Motor neuron (in vitro differentiated cells): ENCODE measurements at regions not wholly inside any gene's neighbourhood (a gene's known extent, or its start where the extent isn't known, plus 50 kb on each side); places are given as distances from the start of the nearest gene placed in this dataset.

ENCODE experiments used
- ATAC-seq, 8 experiments: fragments of 200-7000 bp; cut with Tn5 transposase; replicated peaks in 6 of 8; 2 replicates each; pipeline ENCODE4 v1.8.0; 2021; ENCODE audit warnings: mild to moderate bottlenecking in 8 of 8, moderate library complexity in 8 of 8
- H3K27ac ChIP-seq, 2 donors: fragments of 250-450 bp; sonication (Bioruptor Pico); 2 replicates each; pipeline ENCODE4 v1.9.0; 2021; ENCODE audit warnings: antibody characterized with exemption in 2 of 2, mild to moderate bottlenecking in 2 of 2, moderate library complexity in 1 of 2
- H3K4me1 ChIP-seq, 2 donors: fragments of 250-450 bp; sonication (Bioruptor Pico); replicated peaks in 1 of 2; 2 replicates each; pipeline ENCODE4 v1.6.1; 2021; ENCODE audit warnings: antibody characterized with exemption in 2 of 2, mild to moderate bottlenecking in 2 of 2, moderate library complexity in 1 of 2
- H3K4me3 ChIP-seq, 5 donors: fragments of 250-450 bp; sonication (Bioruptor Pico); 2 replicates each; pipeline ENCODE4 v1.9.0; 2021; ENCODE audit warnings: antibody characterized with exemption in 5 of 5, mild to moderate bottlenecking in 5 of 5, moderate library complexity in 4 of 5
- WGBS, 10 experiments: fragments of 450-650 bp; shearing (Covaris generic); methylation state at CpG; one replicate each; pipeline ENCODE4 v1.0.0; 2022; 5-methylcytosine and 5-hydroxymethylcytosine counted together
- in situ Hi-C, 9 experiments: fragments of 400-800 bp; cut with MboI; loops; one replicate each; pipeline ENCODE4 v1.15.0; 2021; ENCODE audit warnings: low sequenced_read_pairs in 9 of 9, low pct_unique_long_range_greater_than_20kb in 2 of 9; ENCODE audit not compliant: unreplicated experiment in 9 of 9

DNA sequence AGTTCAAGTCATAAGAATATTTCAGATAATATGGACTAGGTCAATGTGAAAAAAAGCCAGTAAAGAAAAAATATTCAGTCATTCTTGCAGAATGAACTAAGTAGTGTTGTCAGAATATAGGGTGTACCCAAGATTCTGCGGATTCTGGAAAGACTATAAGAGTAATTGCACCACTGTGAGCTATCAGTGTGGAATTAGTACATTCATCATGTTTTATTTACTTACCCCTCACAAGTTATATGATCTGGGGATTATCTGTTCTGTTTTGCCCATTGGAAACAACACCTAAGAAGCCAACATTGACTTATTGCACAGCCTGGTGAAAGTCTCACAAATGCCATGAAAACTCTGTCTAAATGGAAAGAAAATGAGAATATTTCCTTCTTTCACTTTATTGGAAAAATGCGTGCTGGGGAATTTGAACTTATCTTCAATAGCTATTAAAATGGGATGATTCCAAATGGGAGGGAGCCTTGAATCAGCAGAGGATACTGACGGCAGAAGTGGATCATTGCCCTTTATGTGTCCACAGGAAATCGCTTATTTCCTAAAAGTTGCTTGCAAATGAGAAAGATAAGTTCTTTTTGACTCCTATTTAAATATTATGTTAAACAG lies 563.3 kb upstream of the POM121L12 start:
- 0 to 100% (median 80%) methylated on average over 1 to 4 of the region's 4 CpGs; no CpG with 5 or more reads in 1 of the 10 experiments for WGBS, 10 experiments
- in situ Hi-C loops = no loop called here
- Histone ChIP-seq H3K4me1 (peaks cover 0 to 11% of the 10 kb centered on the region in 2 donors), H3K27ac (no peak overlapping the region), H3K4me3 (no peak overlapping the region)
- ATAC-seq = no peak

DNA sequence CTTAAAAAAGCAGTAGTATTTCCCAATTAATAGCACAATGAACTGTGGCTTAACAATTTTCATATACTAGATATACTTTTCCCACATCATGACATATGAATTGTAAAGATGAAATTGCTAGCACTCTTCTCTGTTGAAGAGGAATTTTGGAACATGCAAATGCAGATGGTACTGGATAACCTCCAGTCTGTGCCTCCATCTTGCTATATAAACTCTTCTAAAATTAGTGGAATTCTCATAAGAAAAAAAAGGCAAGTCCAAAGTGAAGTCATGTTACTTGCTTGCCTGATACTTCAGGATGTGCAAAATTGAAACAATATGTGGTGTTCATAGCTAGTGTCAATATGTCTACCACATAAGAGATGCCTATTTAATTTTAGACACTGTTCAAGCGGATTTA lies 570.2 kb upstream of the POM121L12 start:
- in situ Hi-C loops = no loop called here
- Histone ChIP-seq H3K4me3 (no peak overlapping the region), H3K4me1 (no peaks in the 10 kb centered on the region), H3K27ac (no peak overlapping the region)
- no peak for ATAC-seq
- WGBS, 10 experiments = 0 to 100% (median 80%) methylated on average over 1 of the region's 1 CpG; no CpG with 5 or more reads in 3 of the 10 experiments

DNA sequence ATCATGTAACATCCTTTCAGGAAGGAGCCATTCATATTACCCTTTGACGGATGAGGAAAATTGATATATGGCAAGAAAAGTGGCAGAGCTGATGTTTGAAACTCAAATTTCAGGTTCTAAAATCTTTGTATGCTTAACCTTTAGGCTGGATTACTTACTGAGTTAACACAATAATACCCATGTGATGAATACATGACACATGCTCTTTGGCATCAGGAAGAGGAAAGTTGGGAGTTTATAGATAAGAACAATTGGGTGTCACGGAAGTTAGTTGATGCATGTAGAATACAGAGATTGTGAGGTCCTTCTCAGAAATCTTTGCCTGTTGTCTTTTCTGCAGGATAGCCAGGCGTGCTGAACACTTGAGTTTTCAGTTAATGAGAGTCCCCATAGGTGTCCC lies 572.1 kb upstream of the POM121L12 start:
- H3K4me1 ChIP-seq = no peaks in the 10 kb centered on the region
- in situ Hi-C loops = no loop called here
- H3K4me3 ChIP-seq = no peak overlapping the region
- H3K27ac ChIP-seq = no peak overlapping the region
- 25 to 100% (median 80%) methylated on average over 1 to 3 of the region's 3 CpGs; no CpG with 5 or more reads in 1 of the 10 experiments for WGBS, 10 experiments
- ATAC-seq = no peak

DNA sequence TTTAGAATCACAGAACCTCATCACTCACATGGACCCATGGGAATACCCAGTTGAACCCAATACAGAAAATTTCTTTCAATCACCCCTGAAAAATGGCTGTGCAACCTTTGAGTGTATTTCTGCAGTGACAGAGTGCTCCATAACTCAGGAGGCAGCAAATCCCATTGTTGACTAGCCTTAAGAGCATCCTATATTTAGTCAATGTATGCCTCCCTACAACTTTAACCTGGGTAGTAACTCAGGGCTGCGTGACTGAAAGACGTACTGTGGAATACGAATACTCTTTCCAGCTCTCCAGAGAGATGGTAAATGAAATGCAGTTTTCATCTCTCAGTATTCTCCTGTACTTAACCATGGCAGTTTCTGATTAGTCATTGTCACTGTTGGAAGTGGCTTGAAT lies 573.0 kb upstream of the POM121L12 start:
- WGBS, 10 experiments = 6 to 87% (median 53%) methylated on average over 1 to 3 of the region's 3 CpGs; no CpG with 5 or more reads in 1 of the 10 experiments
- Histone ChIP-seq H3K4me1 (no peaks in the 10 kb centered on the region), H3K4me3 (no peak overlapping the region), H3K27ac (no peak overlapping the region)
- peak in 4 of 8 experiments; percentile 16 to 70 (median 53) for ATAC-seq
- in situ Hi-C loops = no loop called here

DNA sequence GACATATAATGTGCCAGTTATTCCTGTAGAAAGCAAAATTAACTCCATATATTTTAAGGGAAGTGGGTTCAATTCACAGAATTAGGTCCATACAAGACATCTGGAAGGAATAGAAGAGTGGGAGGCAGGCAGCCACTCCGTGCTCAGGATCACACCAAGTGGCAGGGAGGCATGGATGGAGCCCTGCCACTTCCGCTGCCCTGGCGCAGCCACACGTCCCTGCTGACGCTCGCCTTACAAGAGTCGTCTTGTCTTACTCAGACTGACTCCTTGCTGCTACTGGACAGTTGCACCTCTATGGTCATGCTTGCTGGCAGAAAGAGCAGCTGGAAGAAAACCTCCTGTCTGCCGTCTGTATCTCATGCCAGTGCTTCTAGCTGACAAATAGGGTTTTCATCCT lies 579.9 kb upstream of the POM121L12 start:
- Histone ChIP-seq H3K4me1 (no peaks in the 10 kb centered on the region), H3K4me3 (no peak overlapping the region), H3K27ac (no peak overlapping the region)
- 0 to 100% (median 86%) methylated on average over 1 to 8 of the region's 8 CpGs; no CpG with 5 or more reads in 4 of the 10 experiments for WGBS, 10 experiments
- no peak for ATAC-seq
- in situ Hi-C loops = no loop called here

DNA sequence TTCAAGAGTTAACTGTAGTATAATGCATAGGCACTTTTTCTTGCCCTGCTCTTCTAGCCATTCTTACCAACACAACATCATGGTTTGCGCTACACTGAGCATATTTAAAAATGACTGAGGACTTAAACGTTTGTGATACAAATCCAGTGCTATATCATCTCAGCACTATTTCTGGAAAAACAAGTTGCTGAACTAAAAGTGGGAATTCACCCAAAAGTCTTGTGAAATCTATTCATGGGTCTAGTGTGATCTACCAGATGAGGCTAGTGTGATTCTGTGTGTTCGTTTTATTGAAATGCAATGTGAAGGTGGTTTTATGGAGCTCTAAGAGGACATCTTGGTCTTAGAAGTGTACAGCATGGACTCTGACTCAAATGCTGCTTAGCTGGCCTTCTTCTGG lies 584.6 kb upstream of the POM121L12 start:
- H3K4me3 ChIP-seq = no peak overlapping the region
- 6 to 93% (median 64%) methylated on average over 1 to 3 of the region's 3 CpGs; no CpG with 5 or more reads in 2 of the 10 experiments for WGBS, 10 experiments
- in situ Hi-C loops = no loop called here
- H3K4me1 ChIP-seq = no peaks in the 10 kb centered on the region
- ATAC-seq = no peak
- H3K27ac ChIP-seq = no peak overlapping the region

DNA sequence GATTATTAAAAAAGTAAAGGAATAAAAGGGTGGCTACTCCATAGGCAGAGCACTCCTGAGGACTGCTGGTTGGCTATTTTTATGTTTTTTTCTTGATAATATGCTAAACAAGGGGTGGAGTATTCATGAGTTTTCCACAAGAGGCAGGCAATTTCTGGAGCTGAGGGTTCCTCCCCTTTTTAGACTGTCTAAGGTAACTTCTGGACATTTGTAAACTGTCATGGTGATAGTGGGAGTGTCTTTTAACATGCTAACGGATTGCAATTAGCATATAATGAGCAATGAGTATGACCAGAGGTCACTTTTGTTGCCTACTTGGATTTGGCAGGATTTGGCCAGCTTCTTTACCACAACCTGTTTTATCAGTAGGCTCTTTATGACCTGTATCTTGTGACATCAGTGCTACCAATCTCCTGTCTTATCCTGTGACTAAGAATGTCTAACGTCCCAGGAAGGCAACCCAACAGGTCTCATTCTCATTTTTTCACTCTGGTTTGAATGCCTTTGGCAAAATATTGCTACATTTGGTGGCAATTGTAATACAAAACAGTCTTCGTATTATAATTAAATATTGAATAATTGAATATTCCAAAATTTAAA lies 587.8 kb upstream of the POM121L12 start:
- in situ Hi-C loops = no loop called here
- no peak overlapping the region for H3K27ac ChIP-seq
- no peak overlapping the region for H3K4me3 ChIP-seq
- no peaks in the 10 kb centered on the region for H3K4me1 ChIP-seq
- 0 to 83% (median 50%) methylated on average over 1 to 3 of the region's 3 CpGs for WGBS, 10 experiments
- ATAC-seq = peak in 2 of 8 experiments; percentile 85 to 96

DNA sequence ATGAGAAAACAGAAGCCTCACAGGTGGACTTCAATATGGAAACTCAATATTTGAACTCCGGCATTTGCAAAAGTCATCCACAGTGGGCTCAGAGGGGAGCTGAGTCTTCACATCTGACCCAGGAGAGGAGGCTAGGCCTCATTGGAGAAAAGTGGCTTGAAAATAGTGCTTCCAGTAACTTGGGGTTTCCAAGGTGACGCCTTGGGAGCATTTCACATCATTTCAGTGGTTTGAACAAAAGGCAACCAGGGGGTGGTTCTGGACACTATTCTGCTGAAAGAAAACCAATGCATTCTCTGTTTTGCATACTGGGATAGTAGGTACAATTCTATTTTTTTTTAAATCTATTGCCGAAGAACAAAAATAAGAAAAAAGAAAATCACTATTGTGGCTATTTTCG lies 599.2 kb upstream of the POM121L12 start:
- no peak overlapping the region for H3K4me3 ChIP-seq
- H3K27ac ChIP-seq = no peak overlapping the region
- WGBS, 10 experiments = 0 to 68% (median 46%) methylated on average over 1 to 4 of the region's 4 CpGs
- in situ Hi-C loops = no loop called here
- ATAC-seq = peak in 5 of 8 experiments; percentile 64 to 80 (median 71)
- peaks cover 0 to 8% of the 10 kb centered on the region in 2 donors for H3K4me1 ChIP-seq

DNA sequence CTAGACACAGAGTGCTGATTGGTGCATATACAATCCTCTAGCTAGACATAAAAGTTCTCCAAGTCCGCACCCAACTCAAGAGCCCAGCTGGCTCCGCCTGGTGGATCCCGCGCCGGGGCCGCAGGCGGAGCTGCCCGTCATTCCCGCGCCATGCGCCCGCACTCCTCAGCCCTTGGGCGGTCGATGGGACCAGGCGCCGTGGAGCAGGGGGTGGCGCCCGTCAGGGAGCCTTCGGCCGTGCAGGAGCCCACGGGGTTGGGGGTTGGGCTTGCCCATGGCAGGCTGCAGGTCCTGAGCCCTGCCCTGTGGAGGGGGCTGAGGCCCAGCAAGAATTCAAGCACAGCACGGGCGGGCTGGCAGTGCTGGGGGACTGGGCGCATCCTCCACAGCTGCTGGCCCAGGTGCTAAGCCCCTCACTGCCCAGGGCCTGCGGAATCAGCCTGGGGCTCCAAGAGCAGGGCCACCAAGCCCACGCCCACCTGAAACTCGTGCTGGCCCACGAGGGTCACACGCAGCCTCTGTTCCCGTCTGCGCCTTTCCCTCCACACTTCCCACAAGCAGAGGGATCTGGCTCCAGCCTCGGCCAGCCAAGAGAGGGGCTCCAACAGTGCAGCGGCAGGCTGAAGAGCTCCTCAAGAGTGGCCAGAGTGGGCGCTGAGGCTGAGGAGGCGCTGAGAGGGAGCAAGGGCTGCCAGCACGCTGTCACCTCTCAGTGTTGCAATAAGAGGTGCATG lies 604.2 kb upstream of the POM121L12 start:
- no peak overlapping the region for H3K27ac ChIP-seq
- no peak for ATAC-seq
- 24 to 100% (median 93%) methylated on average over 1 to 6 of the region's 36 CpGs; no CpG with 5 or more reads in 5 of the 10 experiments for WGBS, 10 experiments
- H3K4me3 ChIP-seq = no peak overlapping the region
- in situ Hi-C loops = no loop called here
- peaks cover 0 to 6% of the 10 kb centered on the region in 2 donors for H3K4me1 ChIP-seq

DNA sequence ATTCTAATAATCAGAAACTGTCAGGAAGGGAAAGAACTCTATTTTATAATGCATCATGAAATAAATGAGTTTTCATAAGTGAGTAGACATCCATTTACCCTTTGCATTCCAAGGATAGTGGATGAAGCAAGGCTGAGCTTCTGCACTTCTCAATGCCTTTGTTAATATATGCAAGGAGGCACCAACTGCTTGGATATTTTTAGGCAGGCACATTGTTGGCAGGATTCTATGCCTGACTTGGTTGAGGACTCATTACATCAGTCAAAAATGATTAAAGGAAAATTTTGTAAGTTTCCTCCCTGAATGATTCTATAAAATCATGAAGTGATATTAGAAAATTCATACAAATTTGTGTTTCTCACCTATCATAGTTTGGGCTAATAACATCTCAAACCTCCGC lies 612.2 kb upstream of the POM121L12 start:
- ATAC-seq = no peak
- Histone ChIP-seq H3K4me1 (no peaks in the 10 kb centered on the region), H3K27ac (no peak overlapping the region), H3K4me3 (no peak overlapping the region)
- WGBS, 10 experiments = 20 to 100% (median 40%) methylated on average over 1 of the region's 1 CpG; no CpG with 5 or more reads in 3 of the 10 experiments
- in situ Hi-C loops = no loop called here

DNA sequence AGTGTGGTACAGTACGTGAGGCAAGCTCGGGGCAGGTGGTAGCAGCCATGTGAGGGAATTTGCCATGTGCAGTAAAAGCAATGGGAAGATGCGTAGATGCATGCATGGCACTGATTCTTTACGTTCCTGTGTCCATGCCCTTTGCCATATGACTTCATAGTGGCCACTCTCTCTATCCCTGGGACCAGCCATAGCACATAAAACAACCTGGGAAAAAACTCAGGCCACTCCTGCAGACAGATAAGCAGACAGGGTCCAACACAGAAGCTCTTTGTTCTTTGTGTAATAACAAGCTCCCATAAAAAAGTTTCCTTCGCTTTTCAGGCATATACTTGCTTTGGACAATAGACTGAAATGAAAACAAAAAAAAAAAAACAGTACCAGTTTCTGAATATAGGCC lies 622.4 kb upstream of the POM121L12 start:
- Histone ChIP-seq H3K4me1 (no peaks in the 10 kb centered on the region), H3K4me3 (no peak overlapping the region), H3K27ac (no peak overlapping the region)
- in situ Hi-C loops = no loop called here
- ATAC-seq = no peak
- 10 to 83% (median 76%) methylated on average over 2 to 5 of the region's 5 CpGs; no CpG with 5 or more reads in 1 of the 10 experiments for WGBS, 10 experiments

DNA sequence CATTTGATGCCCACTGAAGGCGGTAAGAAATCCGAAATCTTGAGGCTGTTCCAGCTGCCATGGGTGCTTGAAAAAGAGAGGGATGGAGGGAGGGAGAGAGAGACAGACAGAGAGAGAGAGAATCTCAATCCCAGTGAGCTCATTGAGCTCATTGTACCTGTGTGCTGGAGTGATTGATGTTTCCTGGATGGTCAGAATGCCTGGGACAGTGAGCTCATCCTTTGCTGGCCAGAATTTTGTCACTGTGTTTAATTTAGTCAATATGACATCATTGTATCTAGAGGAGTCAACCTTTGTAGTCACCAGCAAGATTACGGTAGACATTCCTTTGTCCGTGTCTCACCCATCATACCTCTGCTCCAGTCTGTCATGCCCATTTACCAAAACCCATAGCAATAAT lies 625.4 kb upstream of the POM121L12 start:
- in situ Hi-C loops = no loop called here
- peak in 1 of 8 experiments; percentile 53 for ATAC-seq
- H3K27ac ChIP-seq = no peak overlapping the region
- no peak overlapping the region for H3K4me3 ChIP-seq
- 0 to 100% (median 67%) methylated on average over 1 to 4 of the region's 4 CpGs; no CpG with 5 or more reads in 1 of the 10 experiments for WGBS, 10 experiments
- H3K4me1 ChIP-seq = peaks cover 0 to 3% of the 10 kb centered on the region in 2 donors

DNA sequence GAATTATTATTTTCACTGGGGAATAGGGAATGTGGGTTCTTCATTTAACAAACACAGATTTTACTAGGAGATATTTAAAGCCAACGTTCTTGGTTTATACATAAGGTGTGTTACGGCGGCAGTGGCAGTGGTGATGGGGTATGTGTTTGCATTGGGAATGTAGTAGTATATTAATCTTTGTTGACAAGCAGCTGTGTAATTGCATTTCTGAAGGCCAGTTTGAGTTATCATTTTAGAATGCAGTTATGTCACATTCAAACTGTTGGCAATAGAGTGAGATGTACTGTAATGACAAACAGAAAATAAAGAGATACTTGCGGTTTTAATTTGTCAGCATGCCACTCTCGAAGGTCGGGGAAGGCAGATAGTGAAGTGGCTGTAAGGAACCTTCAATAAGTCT lies 628.6 kb upstream of the POM121L12 start:
- in situ Hi-C loops = no loop called here
- Histone ChIP-seq H3K4me1 (peaks cover 0 to 3% of the 10 kb centered on the region in 2 donors), H3K4me3 (no peak overlapping the region), H3K27ac (no peak overlapping the region)
- 15 to 88% (median 81%) methylated on average over 1 to 6 of the region's 6 CpGs; no CpG with 5 or more reads in 1 of the 10 experiments for WGBS, 10 experiments
- ATAC-seq = peak in 5 of 8 experiments; percentile 31 to 72 (median 55)
